ENCODE measurements at regions not wholly inside any gene's neighbourhood (a gene's known extent, or its start where the extent isn't known, plus 50 kb on each side); places are given as distances from the start of the nearest gene placed in this dataset.

DNA sequence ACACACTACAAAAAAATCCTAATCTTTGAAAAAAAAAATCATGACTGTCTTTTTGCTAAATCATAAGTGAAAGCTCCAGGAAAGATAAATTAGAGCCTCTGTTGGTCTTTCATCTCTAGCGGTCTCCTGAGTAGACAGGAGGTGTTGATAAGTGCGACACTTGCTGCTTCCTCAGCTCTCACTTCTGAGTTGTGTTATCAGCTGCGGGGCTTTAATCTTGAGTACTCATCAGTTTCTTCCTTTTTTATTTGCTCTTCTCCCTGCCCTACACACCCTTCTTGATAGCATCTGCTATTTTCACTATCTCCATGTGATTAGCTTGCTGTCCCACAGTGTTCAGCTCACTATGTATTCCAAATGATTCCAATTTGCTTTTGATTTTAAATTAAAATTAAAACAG, 1449.2 kb downstream of the C4orf33 start:
- no peak for DNase-seq

DNA sequence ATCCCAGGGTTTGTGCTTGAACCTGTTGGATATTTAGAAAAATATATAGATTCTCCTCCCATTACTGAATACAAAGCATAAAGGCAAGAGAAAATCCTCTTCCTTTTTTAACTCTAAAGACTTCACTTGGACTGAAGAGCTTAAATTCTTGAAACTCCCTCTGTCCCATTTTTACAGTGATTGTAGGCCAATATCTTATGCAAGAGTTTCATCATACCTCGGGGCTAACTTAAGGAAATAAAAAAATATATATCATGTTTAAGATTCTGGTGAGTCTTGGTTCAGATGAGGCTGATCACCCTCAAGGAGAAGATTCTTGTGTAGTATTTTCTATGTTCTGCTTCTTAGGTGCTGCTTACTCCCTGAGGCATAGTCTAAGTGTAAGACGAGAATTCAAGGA, 1449.6 kb downstream of the C4orf33 start:
- no peak for DNase-seq

GRCh38 chr4:130559268-130559667, 1463.3 kb downstream of the C4orf33 start:
- DNase-seq: no peak

- peak; percentile 46 for DNase-seq
Measured at GRCh38 chr4:130563185-130563888, 1467.4 kb downstream of the C4orf33 start.

GRCh38 chr4:130563889-130564418, 1468.0 kb downstream of the C4orf33 start:
- no peak for DNase-seq

DNA sequence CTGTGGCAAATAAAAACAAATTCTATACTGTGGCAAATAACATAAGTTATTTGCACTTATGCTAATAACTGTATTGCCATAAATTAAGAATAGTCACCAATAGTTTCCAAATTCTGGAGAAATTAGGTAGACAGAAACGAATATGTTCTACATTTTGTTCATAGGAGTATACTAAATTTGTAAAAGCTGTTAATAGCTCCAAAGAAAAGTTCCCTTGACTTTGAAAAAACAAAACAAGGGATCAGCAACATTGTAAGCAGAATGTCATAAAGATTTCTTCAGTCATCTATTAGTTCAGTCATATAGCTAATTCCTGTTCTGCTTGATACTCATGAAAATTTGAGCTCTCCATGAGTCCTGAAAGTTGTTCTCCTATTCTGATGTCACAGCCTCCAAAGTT, 1472.8 kb downstream of the C4orf33 start:
- no peak for DNase-seq

GRCh38 chr4:130573742-130574141, 1477.8 kb downstream of the C4orf33 start:
- DNase-seq: no peak

GRCh38 chr4:130574215-130574614, 1478.3 kb downstream of the C4orf33 start:
- DNase-seq: no peak

DNA sequence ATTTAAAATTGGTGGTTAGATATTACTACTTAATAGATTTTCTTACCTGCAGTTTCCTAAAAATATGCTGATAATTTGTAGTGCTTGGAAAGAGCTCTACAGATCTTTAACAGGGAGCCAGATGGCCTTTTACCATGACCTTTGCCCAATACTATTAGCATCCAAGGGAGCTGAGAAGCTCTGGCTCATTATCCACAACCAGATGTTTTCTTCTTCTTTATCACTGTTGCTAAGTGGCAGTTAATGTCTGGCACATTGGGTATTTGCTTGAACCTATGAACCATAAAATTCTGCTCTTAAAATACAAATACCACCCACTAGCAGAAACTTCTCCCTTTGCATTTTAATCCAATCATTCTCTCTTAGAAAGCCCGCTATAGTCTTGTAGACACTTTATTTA, 1480.3 kb downstream of the C4orf33 start:
- DNase-seq: no peak

DNA sequence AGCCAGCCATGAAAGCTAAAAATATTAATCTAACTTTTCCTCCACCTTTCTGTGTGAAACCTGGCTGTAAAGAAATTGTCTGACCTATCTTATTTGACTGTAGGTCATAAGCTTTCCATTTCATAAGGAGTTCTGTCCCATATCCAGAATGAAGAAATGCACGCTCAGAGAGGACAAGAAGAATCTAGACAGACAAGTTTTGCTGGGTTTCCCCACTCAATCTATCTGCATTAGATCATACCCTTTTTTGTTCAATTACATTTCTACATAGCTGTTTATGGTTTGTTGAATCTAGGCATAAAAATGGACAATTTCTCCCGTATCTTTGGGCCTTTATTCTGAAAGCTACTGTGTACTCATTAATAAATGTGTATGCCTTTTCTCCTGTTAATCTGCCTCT, 1495.1 kb downstream of the C4orf33 start:
- no peak for DNase-seq

GRCh38 chr4:130600706-130601105, 1504.8 kb downstream of the C4orf33 start:
- DNase-seq: no peak

- no peak for DNase-seq
Measured at GRCh38 chr4:130603043-130603442, 1507.1 kb downstream of the C4orf33 start.

- DNase-seq: no peak
Measured at GRCh38 chr4:130608121-130608520, 1512.2 kb downstream of the C4orf33 start.

- no peak for DNase-seq
Measured at GRCh38 chr4:130628531-130628930, 1532.6 kb downstream of the C4orf33 start.

DNA sequence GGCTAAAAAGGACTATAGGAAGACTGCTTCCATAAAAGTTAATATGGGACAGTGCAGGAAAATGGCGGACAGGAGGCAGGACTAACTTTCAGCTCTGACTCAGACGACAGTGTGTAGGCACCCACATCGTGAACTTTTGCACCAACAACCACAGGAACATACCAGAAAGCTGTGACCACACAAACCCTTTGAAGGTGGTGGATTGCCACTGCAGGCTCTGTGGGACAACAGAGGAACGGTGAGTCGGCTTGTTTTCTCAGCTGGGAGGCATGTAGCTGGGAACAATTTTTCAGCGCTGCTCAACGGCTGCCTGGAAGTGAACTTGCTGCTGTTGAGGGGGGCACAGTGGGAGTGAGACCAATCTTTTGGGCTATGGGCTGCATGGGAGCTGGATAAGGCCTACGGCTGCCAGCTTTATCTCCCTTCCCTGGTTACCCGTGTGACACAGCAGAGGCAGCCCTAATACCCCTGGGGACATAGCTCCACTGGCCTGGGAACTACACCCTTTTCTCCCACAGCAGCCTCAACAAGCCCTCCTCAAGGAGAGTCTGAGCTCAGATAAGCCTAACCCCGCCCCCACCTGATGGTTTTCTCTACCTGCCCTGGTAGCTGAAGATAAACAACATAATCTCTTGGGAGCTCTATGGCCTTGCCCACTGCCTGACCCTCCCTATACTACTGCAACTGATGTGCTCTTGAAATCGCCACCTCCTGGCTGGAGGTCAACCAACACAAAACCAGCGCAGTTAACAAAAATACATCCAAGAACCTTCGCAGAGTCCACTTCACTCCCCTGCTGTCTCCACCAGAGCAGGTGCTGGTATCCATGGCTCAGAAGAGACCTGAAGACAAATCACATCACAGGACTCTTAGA, 1537.0 kb downstream of the C4orf33 start:
- no peak for DNase-seq

GRCh38 chr4:130636486-130636885, 1540.5 kb downstream of the C4orf33 start:
- DNase-seq: no peak

GRCh38 chr4:130640592-130640991, 1544.6 kb downstream of the C4orf33 start:
- DNase-seq: peak; percentile 31

GRCh38 chr4:130646886-130647285, 1550.9 kb downstream of the C4orf33 start:
- DNase-seq: no peak

GRCh38 chr4:130648570-130648969, 1552.6 kb downstream of the C4orf33 start:
- DNase-seq: no peak

DNA sequence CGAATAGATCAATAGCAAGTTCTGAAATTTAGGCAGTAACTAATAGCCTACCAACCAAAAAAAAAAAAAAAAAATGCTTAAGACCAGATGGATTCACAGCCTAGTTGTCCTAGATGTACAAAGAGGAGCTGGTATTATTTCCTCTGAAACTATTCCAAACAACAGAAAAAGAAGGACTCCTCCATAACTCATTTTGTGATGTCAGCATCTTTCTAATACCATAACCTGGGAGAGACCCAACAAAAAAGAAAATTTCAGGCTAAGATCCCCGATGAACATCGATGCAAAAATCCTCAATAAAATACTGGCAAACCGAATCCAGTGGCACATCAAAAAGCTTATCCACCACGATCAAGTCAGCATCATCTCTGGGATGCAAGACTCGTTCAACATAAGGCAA, 1557.9 kb downstream of the C4orf33 start:
- DNase-seq: no peak

GRCh38 chr4:130659320-130659719, 1563.4 kb downstream of the C4orf33 start:
- DNase-seq: no peak

- DNase-seq: no peak
Measured at GRCh38 chr4:130668859-130669258, 1572.9 kb downstream of the C4orf33 start.

GRCh38 chr4:130675266-130675665, 1579.3 kb downstream of the C4orf33 start:
- DNase-seq: no peak

- no peak for DNase-seq
Measured at GRCh38 chr4:130689181-130689580, 1593.2 kb downstream of the C4orf33 start.
